ENCODE measurements at regions not wholly inside any gene's neighbourhood (a gene's known extent, or its start where the extent isn't known, plus 50 kb on each side); places are given as distances from the start of the nearest gene placed in this dataset.

DNA sequence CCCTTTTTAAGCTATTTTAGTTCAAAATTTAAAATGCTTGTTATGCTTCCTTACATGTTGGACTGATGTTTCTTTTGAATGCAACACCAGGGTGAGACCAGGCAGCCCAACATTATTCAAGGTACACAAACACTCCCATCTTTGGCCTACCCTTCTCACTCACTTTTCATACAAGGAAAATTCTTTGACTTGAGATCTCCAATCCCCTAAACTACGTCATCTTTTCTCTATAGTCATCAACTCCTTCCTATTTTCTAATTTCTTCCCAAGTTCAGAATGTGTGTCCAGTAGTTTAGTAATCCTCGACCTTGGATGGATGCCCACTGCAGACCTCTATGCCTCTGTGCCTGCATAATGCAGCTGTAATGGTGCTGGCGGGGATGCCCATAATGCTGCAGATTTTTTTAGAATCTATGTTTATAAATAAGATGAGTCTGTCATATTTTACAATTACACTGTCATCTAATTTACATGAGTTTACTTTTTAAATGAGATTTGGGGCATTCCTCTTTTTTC lies 108.7 kb downstream of the ID4 start:
- TF ChIP-seq, protein P1, sequence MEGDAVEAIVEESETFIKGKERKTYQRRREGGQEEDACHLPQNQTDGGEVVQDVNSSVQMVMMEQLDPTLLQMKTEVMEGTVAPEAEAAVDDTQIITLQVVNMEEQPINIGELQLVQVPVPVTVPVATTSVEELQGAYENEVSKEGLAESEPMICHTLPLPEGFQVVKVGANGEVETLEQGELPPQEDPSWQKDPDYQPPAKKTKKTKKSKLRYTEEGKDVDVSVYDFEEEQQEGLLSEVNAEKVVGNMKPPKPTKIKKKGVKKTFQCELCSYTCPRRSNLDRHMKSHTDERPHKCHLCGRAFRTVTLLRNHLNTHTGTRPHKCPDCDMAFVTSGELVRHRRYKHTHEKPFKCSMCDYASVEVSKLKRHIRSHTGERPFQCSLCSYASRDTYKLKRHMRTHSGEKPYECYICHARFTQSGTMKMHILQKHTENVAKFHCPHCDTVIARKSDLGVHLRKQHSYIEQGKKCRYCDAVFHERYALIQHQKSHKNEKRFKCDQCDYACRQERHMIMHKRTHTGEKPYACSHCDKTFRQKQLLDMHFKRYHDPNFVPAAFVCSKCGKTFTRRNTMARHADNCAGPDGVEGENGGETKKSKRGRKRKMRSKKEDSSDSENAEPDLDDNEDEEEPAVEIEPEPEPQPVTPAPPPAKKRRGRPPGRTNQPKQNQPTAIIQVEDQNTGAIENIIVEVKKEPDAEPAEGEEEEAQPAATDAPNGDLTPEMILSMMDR (IDR thresholded peaks at IDR 0.05), result no peak
- TF ChIP-seq POLR2A (IDR thresholded peaks at IDR 0.05; ENCODE audit: low read depth), result no peak

Measured in esophagus muscularis mucosa (tissue), 3 donors.